Calu3 (cell line): ENCODE measurements at regions not wholly inside any gene's neighbourhood (a gene's known extent, or its start where the extent isn't known, plus 50 kb on each side); places are given as distances from the start of the nearest gene placed in this dataset.
A peak's percentile ranks its signal among the peaks of the same experiment; 100 is the strongest.

ENCODE experiments used
- BruUV-seq: library from RNA; stranded (reverse); fragments of 400-500 nt; replicated peaks from 2 replicates; lab custom pipeline; 2021; lab: Mats Ljungman, UMichigan
- CTCF ChIA-PET: fragments of 300-600 bp; sonication (Branson Sonifier 250); formaldehyde crosslinking; loops from one replicate; lab custom pipeline; 2022; ENCODE audit warnings: antibody characterized with exemption; lab: Charles Lee
- DNase-seq: peaks from one replicate; pipeline ENCODE4 v3.0.0; 2022
- H3K27ac Mint-ChIP-seq: one replicate; pipeline ENCODE4 v1.8.0; 2022; ENCODE audit warnings: mixed read lengths; ENCODE audit not compliant: unreplicated experiment
- H3K27me3 Mint-ChIP-seq: one replicate; pipeline ENCODE4 v1.8.0; 2022; ENCODE audit warnings: mixed read lengths; ENCODE audit not compliant: unreplicated experiment
- H3K36me3 Mint-ChIP-seq: one replicate; pipeline ENCODE4 v1.8.0; 2022; ENCODE audit warnings: mild to moderate bottlenecking, moderate library complexity, mixed read lengths; ENCODE audit not compliant: insufficient read depth, unreplicated experiment
- H3K4me1 Mint-ChIP-seq: one replicate; pipeline ENCODE4 v1.8.0; 2022; ENCODE audit warnings: mild to moderate bottlenecking, low read depth, mixed read lengths; ENCODE audit not compliant: unreplicated experiment
- H3K4me3 Mint-ChIP-seq: one replicate; pipeline ENCODE4 v1.8.0; 2022; ENCODE audit warnings: mild to moderate bottlenecking, low read depth, moderate library complexity, mixed read lengths; ENCODE audit not compliant: unreplicated experiment
- H3K9me3 Mint-ChIP-seq: one replicate; pipeline ENCODE4 v1.8.0; 2022; ENCODE audit warnings: low read depth, mixed read lengths; ENCODE audit not compliant: unreplicated experiment
- intact Hi-C: fragments of 100-400 bp; cut with micrococcal nuclease; formaldehyde crosslinking; loops from one replicate; pipeline ENCODE4 v1.10.0; 2022; ENCODE audit not compliant: unreplicated experiment
- TF ChIP-seq, protein P1 (sequence below): fragments of 200-600 bp; IDR thresholded peaks from one replicate; pipeline ENCODE4 v1.8.0; 2022; ENCODE audit warnings: antibody characterized with exemption; ENCODE audit not compliant: unreplicated experiment

- no peak overlapping the region for H3K4me3 Mint-ChIP-seq
- TF ChIP-seq, protein P1, sequence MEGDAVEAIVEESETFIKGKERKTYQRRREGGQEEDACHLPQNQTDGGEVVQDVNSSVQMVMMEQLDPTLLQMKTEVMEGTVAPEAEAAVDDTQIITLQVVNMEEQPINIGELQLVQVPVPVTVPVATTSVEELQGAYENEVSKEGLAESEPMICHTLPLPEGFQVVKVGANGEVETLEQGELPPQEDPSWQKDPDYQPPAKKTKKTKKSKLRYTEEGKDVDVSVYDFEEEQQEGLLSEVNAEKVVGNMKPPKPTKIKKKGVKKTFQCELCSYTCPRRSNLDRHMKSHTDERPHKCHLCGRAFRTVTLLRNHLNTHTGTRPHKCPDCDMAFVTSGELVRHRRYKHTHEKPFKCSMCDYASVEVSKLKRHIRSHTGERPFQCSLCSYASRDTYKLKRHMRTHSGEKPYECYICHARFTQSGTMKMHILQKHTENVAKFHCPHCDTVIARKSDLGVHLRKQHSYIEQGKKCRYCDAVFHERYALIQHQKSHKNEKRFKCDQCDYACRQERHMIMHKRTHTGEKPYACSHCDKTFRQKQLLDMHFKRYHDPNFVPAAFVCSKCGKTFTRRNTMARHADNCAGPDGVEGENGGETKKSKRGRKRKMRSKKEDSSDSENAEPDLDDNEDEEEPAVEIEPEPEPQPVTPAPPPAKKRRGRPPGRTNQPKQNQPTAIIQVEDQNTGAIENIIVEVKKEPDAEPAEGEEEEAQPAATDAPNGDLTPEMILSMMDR, result no peak
- no peaks in the 10 kb centered on the region for H3K36me3 Mint-ChIP-seq
- peaks cover 89% of the 10 kb centered on the region for H3K27me3 Mint-ChIP-seq
- no peak for DNase-seq
- H3K9me3 Mint-ChIP-seq, result no peaks in the 10 kb centered on the region
- no peaks in the 10 kb centered on the region for H3K4me1 Mint-ChIP-seq
- H3K27ac Mint-ChIP-seq, result no peak overlapping the region
- BruUV-seq, result no TSS peak
- intact Hi-C loops, result no loop called here
- CTCF ChIA-PET, result interaction anchor here (0.6 to 0.7 kb wide), 2 partner anchors 47 to 153 kb away, joined by 3 to 4 read pairs; no protein-coding TSS in a partner anchor
Observed at GRCh38 chr12:111035578-111036301, 115.4 kb upstream of the MYL2 start.

DNA sequence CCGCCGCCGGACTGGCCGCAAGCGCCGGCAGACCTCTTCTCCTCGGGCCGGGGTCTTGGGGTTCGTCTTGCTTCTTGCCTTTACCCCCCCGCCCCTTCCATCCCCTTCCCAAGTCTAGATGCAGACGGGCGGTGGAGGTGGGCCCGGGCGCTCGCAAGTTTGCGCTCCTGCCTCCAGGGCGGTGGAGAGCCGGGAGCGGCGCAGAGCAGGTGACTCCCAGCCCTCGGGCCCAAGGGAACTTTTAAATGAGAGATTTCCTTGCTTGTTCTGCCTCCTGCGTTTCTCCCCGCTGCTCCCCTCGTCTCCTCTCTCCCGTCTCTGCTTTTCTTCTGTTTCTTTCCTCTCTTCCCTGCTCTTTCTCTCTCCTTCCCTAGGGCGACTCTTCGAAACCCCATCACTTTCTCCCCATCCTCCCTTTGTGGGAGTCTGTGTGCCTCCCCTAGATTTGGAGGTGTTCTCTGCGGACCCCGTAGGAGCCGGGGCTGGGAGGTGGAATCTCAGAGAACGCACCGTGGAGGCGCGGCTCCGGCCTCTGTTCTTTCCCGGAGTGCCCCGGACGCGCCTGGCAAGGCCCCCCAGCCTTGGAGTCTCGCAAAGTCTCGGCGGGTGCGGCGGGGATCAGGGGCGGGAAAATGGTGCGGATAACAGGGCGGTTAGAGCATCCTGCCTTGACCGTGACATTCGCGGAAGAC is 114.7 kb upstream of the MYL2 start:
- no peaks in the 10 kb centered on the region for H3K4me1 Mint-ChIP-seq
- intact Hi-C loops, result no loop called here
- H3K36me3 Mint-ChIP-seq, result no peaks in the 10 kb centered on the region
- no peak for DNase-seq
- no TSS peak for BruUV-seq
- no peak overlapping the region for H3K27ac Mint-ChIP-seq
- TF ChIP-seq, protein P1, result no peak
- peaks cover 89% of the 10 kb centered on the region for H3K27me3 Mint-ChIP-seq
- H3K9me3 Mint-ChIP-seq, result no peaks in the 10 kb centered on the region
- H3K4me3 Mint-ChIP-seq, result no peak overlapping the region
- CTCF ChIA-PET, result interaction anchor here (0.7 kb wide), 1 partner anchor 47 kb away, joined by 3 read pairs; no protein-coding TSS in a partner anchor

- H3K27ac Mint-ChIP-seq, result no peak within 1 kb of the TSS
- DNase-seq, result no peak
- H3K36me3 Mint-ChIP-seq, result no peaks in the 10 kb centered on the region
- CTCF ChIA-PET, result no interaction called here
- no peaks in the 10 kb centered on the region for H3K9me3 Mint-ChIP-seq
- intact Hi-C loops, result no loop called here
- TF ChIP-seq, protein P1, result no peak
- H3K27me3 Mint-ChIP-seq, result peaks cover 86% of the 10 kb centered on the region
- no TSS peak for BruUV-seq
- H3K4me1 Mint-ChIP-seq, result no peaks in the 10 kb centered on the region
- no peak within 1 kb of the TSS for H3K4me3 Mint-ChIP-seq
Observed at GRCh38 chr12:111034083-111034885, 113.9 kb upstream of the MYL2 start, which contains the start of gene CUX2. CUX2 (plus strand) TSS chr12:111034165.

GRCh38 chr12:111033281-111034082 is 113.1 kb upstream of the MYL2 start:
- Mint-ChIP-seq H3K9me3 (no peaks in the 10 kb centered on the region), H3K4me1 (no peaks in the 10 kb centered on the region)

More at GRCh38 chr12:111033281-111034082, 113.1 kb upstream of the MYL2 start:
- TF ChIP-seq, protein P1, result peak; percentile 30
- CTCF ChIA-PET, result no interaction called here
- Mint-ChIP-seq H3K27ac (no peak overlapping the region), H3K4me3 (no peak overlapping the region), H3K27me3 (peaks cover 86% of the 10 kb centered on the region), H3K36me3 (no peaks in the 10 kb centered on the region)
- intact Hi-C loops, result no loop called here
- no TSS peak for BruUV-seq
- DNase-seq, result no peak
